ENCODE measurements at regions not wholly inside any gene's neighbourhood (a gene's known extent, or its start where the extent isn't known, plus 50 kb on each side); places are given as distances from the start of the nearest gene placed in this dataset.

DNA sequence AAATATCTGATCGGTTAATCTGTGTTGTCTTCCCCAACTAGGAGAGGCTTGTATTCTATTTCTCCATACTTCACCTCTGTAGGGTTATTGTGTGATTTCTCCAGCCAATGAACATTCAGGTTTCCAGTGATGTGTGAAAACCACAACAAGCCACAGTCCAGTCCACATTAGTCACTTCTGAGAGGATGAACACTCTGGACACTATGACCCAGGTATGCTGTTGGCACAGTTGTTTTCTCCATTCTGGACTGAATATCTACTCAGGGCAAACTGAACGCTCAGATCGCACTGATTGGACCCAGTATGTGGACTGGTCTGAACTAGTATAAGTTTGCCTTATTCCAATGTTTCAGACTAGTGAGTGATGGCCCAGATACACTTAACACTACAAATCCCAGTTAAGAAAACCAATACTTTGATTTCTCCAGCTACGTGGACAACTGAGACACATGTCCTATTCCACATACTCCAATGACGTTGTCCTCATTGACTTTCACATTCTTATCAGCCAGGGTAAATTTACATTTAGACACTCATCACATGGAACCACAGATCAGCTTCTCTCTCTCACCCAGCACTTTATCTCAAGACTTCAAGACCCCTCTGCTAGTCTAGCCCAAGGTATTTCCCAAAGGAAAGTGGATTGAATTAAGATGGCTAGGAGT is 587.4 kb upstream of the SGO1 start:
- H3K9me3 Mint-ChIP-seq, result peaks cover 0 to 16% (median 3%) of the 10 kb centered on the region in 7 donors
- no peak overlapping the region for H3K27ac Mint-ChIP-seq

GRCh38 chr3:20772869-20773268 is 586.9 kb upstream of the SGO1 start:
- no peak overlapping the region for H3K27ac Mint-ChIP-seq

More for the DNA sequence above, 587.4 kb upstream of the SGO1 start:
- no peak for DNase-seq
- Mint-ChIP-seq H3K4me1 (no peaks in the 10 kb centered on the region), H3K36me3 (no peaks in the 10 kb centered on the region), H3K27me3 (no peaks in the 10 kb centered on the region), H3K4me3 (no peak overlapping the region)
- ATAC-seq (ENCODE audit: low read depth in 2 of 2), result no peak

DNA sequence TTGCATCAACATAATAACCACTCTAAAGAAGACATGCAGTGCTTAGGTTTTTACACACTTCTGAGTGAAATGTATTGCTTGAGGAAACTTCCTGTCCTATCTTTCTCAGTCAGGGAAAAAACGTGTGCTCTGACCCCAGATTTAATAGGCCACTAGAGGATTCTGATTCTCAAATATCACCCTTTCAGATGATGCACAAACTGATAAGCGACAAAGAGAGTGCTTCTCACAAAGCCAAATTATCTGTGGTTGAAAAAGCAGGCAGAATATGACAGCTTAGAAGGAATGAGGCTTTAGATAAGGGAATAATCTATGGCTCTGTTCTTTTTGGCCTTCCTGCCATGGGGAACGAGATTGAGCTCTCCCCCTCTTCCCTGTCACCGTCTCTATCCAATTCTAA is 583.4 kb upstream of the SGO1 start:
- Mint-ChIP-seq H3K9me3 (peaks cover 0 to 17% (median 3%) of the 10 kb centered on the region in 7 donors), H3K4me1 (no peaks in the 10 kb centered on the region), H3K27ac (no peak overlapping the region), H3K27me3 (no peaks in the 10 kb centered on the region), H3K4me3 (no peak overlapping the region), H3K36me3 (no peaks in the 10 kb centered on the region)
- no peak for ATAC-seq (ENCODE audit: low read depth in 2 of 2)
- no peak for DNase-seq

More at GRCh38 chr3:20772869-20773268, 586.9 kb upstream of the SGO1 start:
- Mint-ChIP-seq H3K36me3 (no peaks in the 10 kb centered on the region), H3K4me3 (no peak overlapping the region), H3K9me3 (peaks cover 0 to 17% (median 4%) of the 10 kb centered on the region in 7 donors), H3K27me3 (no peaks in the 10 kb centered on the region), H3K4me1 (no peaks in the 10 kb centered on the region)
- ATAC-seq (ENCODE audit: low read depth in 2 of 2) (no peak), DNase-seq (no peak)

DNA sequence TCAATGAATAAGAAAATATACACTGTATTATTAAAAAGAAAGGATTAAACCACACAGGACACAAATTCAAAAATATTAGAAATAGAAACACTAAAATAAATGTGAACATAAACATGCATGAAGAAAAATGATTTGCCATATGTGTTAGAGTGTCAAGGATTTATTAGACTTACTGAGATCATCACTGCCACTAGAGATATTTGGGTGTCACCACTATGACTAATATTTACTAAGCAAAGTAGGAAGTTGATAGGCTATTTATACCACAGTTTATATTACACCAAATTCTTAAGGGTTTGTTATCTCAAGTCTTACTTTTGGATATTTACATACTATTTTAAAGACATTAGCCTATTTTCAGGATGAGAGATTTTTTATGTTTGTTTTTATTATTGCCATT is 575.0 kb upstream of the SGO1 start:
- no peak for ATAC-seq (ENCODE audit: low read depth in 2 of 2)
- H3K4me1 Mint-ChIP-seq, result no peaks in the 10 kb centered on the region

GRCh38 chr3:20752416-20752815 is 566.4 kb upstream of the SGO1 start:
- ATAC-seq (ENCODE audit: low read depth in 2 of 2), result no peak
- no peak overlapping the region for H3K27ac Mint-ChIP-seq
- H3K9me3 Mint-ChIP-seq, result peaks cover 0 to 17% (median 9%) of the 10 kb centered on the region in 7 donors
- DNase-seq, result no peak
- H3K4me1 Mint-ChIP-seq, result no peaks in the 10 kb centered on the region
- no peaks in the 10 kb centered on the region for H3K36me3 Mint-ChIP-seq
- no peak overlapping the region for H3K4me3 Mint-ChIP-seq
- no peaks in the 10 kb centered on the region for H3K27me3 Mint-ChIP-seq

More for the DNA sequence above, 575.0 kb upstream of the SGO1 start:
- H3K27ac Mint-ChIP-seq, result no peak overlapping the region
- peaks cover 0 to 6% (median 0%) of the 10 kb centered on the region in 7 donors for H3K9me3 Mint-ChIP-seq
- no peak overlapping the region for H3K4me3 Mint-ChIP-seq
- H3K27me3 Mint-ChIP-seq, result no peaks in the 10 kb centered on the region
- DNase-seq, result no peak
- H3K36me3 Mint-ChIP-seq, result no peaks in the 10 kb centered on the region

DNA sequence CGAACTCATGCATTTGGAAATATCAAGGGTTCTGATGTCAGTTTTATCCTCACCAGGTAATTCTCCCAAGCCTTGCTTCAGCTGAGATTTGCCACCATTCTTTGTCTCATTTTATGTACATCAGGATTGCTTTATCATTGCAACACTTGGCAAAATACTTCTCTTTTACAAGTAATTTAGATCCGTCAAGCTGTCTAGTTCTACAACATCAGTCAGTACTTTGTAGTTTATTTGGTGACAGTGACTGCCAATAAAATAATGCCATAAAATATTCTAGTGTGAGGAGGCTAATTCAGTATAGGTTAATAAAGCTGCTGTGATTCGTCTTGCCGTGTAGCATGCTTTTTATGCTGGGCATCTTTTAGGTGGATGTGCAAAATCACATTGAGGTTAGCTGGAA is 565.3 kb upstream of the SGO1 start:
- Mint-ChIP-seq H3K27ac (no peak overlapping the region), H3K4me3 (no peak overlapping the region), H3K9me3 (peaks cover 0 to 20% (median 9%) of the 10 kb centered on the region in 7 donors), H3K36me3 (no peaks in the 10 kb centered on the region), H3K4me1 (no peaks in the 10 kb centered on the region), H3K27me3 (no peaks in the 10 kb centered on the region)
- DNase-seq (no peak), ATAC-seq (ENCODE audit: low read depth in 2 of 2) (no peak)

- peaks cover 0 to 20% (median 6%) of the 10 kb centered on the region in 7 donors for H3K9me3 Mint-ChIP-seq
- H3K4me3 Mint-ChIP-seq, result no peak overlapping the region
- H3K27me3 Mint-ChIP-seq, result no peaks in the 10 kb centered on the region
- DNase-seq (no peak), ATAC-seq (ENCODE audit: low read depth in 2 of 2) (no peak)
- no peaks in the 10 kb centered on the region for H3K36me3 Mint-ChIP-seq
- H3K4me1 Mint-ChIP-seq, result no peaks in the 10 kb centered on the region
- H3K27ac Mint-ChIP-seq, result no peak overlapping the region
Observed at GRCh38 chr3:20747741-20748140, 561.7 kb upstream of the SGO1 start.

DNA sequence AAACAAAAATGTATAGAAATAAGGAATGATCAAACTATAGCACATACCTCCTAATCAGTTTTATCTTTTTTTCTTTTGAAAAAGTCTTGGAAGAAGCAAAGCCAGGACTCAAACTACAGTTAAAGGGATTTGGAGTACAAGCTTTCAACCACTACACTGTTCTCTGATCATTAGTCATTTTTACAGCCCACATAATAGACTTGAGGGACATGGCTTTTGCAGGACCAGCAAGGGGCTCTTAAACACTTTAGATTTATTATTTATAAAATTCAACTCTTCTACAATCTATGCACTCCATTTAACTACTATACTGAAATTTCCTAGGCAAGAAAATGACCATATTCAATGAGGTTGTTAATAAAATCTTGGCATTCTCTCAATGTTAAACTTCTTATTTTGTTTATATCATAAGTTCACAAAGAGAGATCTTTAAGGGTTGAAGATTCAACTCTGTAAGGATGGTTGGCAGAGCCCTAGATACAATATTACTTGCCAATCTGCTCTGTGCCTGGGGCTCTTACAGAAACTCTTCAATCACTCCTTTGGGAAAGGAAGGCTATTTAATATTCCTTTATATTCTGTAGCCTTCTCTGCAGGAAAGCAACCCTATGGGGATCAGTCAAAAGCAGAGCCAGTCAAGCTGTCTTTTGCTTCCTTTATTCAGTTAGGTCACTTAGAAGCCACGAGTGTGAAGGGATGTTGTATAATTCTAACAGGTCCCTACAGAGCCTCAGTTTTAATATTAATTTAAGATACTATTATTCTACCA is 557.7 kb upstream of the SGO1 start:
- Mint-ChIP-seq H3K4me3 (no peak overlapping the region), H3K9me3 (peaks cover 0 to 15% (median 0%) of the 10 kb centered on the region in 7 donors), H3K4me1 (no peaks in the 10 kb centered on the region), H3K27me3 (no peaks in the 10 kb centered on the region), H3K27ac (no peak overlapping the region), H3K36me3 (no peaks in the 10 kb centered on the region)
- DNase-seq (no peak), ATAC-seq (ENCODE audit: low read depth in 2 of 2) (no peak)

DNA sequence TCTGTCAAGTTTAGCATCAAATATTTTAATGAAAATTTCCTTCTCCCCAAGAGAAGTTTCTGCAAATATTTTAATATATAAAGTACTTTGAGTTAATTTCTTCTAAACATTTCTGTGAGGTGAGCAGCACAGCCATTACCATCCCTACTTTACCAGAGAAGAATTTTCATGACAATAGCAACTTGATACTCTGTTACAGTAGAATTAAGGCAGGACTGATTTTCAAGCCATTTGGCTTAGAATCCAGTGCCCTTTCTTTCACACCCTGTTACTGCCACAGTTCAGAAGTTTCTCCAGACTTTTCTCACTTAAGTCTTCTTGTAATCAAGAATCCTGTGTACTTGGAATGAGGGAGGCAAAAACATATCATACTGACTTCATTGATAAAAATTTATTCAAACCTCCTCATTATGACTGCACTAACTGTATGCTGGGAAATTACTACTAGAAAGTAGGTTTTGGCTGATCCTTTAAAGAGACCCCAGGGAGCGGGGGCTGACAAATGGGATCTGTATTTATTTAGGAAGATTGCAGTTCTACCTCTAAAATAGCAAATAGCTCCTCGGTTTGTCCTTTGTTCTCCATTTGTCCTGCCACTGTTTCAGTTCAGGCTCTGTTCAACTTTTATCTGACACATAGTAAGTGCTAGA is 557.0 kb upstream of the SGO1 start:
- no peak overlapping the region for H3K4me3 Mint-ChIP-seq
- H3K27me3 Mint-ChIP-seq, result no peaks in the 10 kb centered on the region
- DNase-seq (no peak), ATAC-seq (ENCODE audit: low read depth in 2 of 2) (no peak)
- no peak overlapping the region for H3K27ac Mint-ChIP-seq
- no peaks in the 10 kb centered on the region for H3K36me3 Mint-ChIP-seq
- H3K9me3 Mint-ChIP-seq, result peaks cover 0 to 8% (median 0%) of the 10 kb centered on the region in 7 donors
- H3K4me1 Mint-ChIP-seq, result no peaks in the 10 kb centered on the region

- Mint-ChIP-seq H3K4me3 (no peak overlapping the region), H3K27me3 (no peaks in the 10 kb centered on the region), H3K9me3 (no peaks in the 10 kb centered on the region), H3K27ac (no peak overlapping the region), H3K4me1 (no peaks in the 10 kb centered on the region), H3K36me3 (no peaks in the 10 kb centered on the region)
- ATAC-seq (ENCODE audit: low read depth in 2 of 2) (no peak), DNase-seq (no peak)
Observed at GRCh38 chr3:20741381-20741780, 555.4 kb upstream of the SGO1 start.

- no peak overlapping the region for H3K4me3 Mint-ChIP-seq
- ATAC-seq (ENCODE audit: low read depth in 2 of 2) (no peak), DNase-seq (no peak)
- no peak overlapping the region for H3K27ac Mint-ChIP-seq
- H3K9me3 Mint-ChIP-seq, result no peaks in the 10 kb centered on the region
- H3K27me3 Mint-ChIP-seq, result no peaks in the 10 kb centered on the region
- H3K36me3 Mint-ChIP-seq, result no peaks in the 10 kb centered on the region
- H3K4me1 Mint-ChIP-seq, result no peaks in the 10 kb centered on the region
Observed at GRCh38 chr3:20739814-20740213, 553.8 kb upstream of the SGO1 start.

DNA sequence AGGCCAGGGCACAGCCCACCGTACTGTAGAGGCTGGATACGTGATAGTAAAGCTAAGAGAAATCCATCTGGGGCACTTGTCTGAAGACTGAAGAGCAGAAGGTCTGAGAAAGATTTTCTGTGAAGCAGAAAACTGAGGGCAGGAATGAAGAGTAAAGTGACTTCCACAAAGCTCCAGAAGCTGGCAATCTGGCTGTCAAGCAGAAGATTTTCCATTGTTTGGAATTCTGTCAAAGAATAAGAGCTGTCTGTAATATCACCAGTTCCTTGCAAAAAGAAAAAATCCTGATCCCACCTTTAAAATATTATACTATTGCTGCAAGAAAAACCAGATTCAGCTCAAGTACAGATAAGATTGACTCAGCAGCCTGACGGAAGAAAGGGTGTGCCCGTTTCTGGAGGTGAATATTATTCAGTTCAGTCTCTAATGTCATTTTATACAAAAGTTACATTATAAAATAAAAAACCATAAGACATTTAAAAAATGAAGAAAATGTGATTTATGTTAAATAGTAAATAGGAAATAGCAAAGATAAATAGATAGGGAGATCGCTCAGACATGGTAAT is 550.4 kb upstream of the SGO1 start:
- Mint-ChIP-seq H3K36me3 (no peaks in the 10 kb centered on the region), H3K27me3 (no peaks in the 10 kb centered on the region), H3K4me3 (no peak overlapping the region), H3K4me1 (no peaks in the 10 kb centered on the region), H3K27ac (no peak overlapping the region), H3K9me3 (peaks cover 0 to 3% (median 0%) of the 10 kb centered on the region in 7 donors)
- DNase-seq (no peak), ATAC-seq (ENCODE audit: low read depth in 2 of 2) (no peak)

- H3K27ac Mint-ChIP-seq, result no peak overlapping the region
- H3K4me1 Mint-ChIP-seq, result no peaks in the 10 kb centered on the region
- no peak overlapping the region for H3K4me3 Mint-ChIP-seq
- H3K9me3 Mint-ChIP-seq, result peaks cover 0 to 10% (median 4%) of the 10 kb centered on the region in 7 donors
- no peak for ATAC-seq (ENCODE audit: low read depth in 2 of 2)
- H3K36me3 Mint-ChIP-seq, result no peaks in the 10 kb centered on the region
- no peak for DNase-seq
- H3K27me3 Mint-ChIP-seq, result no peaks in the 10 kb centered on the region
Observed at GRCh38 chr3:20729185-20729584, 543.2 kb upstream of the SGO1 start.
